CD14-positive monocyte (primary cell): ENCODE measurements at regions not wholly inside any gene's neighbourhood (a gene's known extent, or its start where the extent isn't known, plus 50 kb on each side); places are given as distances from the start of the nearest gene placed in this dataset.

Experiments
- DNase-seq, 3 donors: peaks; one replicate each; pipeline ENCODE4 v3.0.0-alpha.2; 2011 to 2022
- H2AFZ ChIP-seq: 2 replicates; pipeline ENCODE4 v1.6.0; 2012; ENCODE audit warnings: mild to moderate bottlenecking, low read depth, low read length, inconsistent platforms; ENCODE audit not compliant: insufficient read depth, poor library complexity, severe bottlenecking
- H3K27ac ChIP-seq, 2 donors: 1 replicate in 1 of 2; 2 replicates in 1 of 2; pipeline ENCODE4 v1.5.1; 2012 to 2013; ENCODE audit warnings: low read length in 2 of 2, control low read depth in 1 of 2, inconsistent platforms in 1 of 2, low read depth in 1 of 2, mild to moderate bottlenecking in 1 of 2
- H3K27me3 ChIP-seq, 2 donors: one replicate each; pipeline versions ENCODE4 v1.6.0 to v1.6.1; 2011 to 2013; ENCODE audit warnings: low read length in 2 of 2; ENCODE audit not compliant: control insufficient read depth in 2 of 2, insufficient read depth in 2 of 2
- H3K36me3 ChIP-seq, 2 donors: replicated peaks in 1 of 2; 1 replicate in 1 of 2; 2 replicates in 1 of 2; pipeline versions ENCODE4 v1.5.1 to v1.6.1; 2012 to 2013; ENCODE audit warnings: low read length in 2 of 2, control low read depth in 1 of 2, inconsistent platforms in 1 of 2, mild to moderate bottlenecking in 1 of 2; ENCODE audit not compliant: insufficient read depth in 2 of 2, control insufficient read depth in 1 of 2
- H3K4me1 ChIP-seq, 2 donors: 1 replicate in 1 of 2; 2 replicates in 1 of 2; pipeline versions ENCODE4 v1.5.1 to v1.6.1; 2012 to 2013; ENCODE audit warnings: low read length in 2 of 2, control low read depth in 1 of 2, inconsistent platforms in 1 of 2, mild to moderate bottlenecking in 1 of 2, moderate library complexity in 1 of 2; ENCODE audit not compliant: insufficient read depth in 2 of 2, control insufficient read depth in 1 of 2
- H3K4me2 ChIP-seq: replicated peaks from 2 replicates; pipeline ENCODE3; 2012; ENCODE audit warnings: low read length, moderate library complexity, mild to moderate bottlenecking; ENCODE audit not compliant: poor library complexity, severe bottlenecking; ENCODE audit errors: extremely low read depth
- H3K4me3 ChIP-seq, 3 experiments: fragments of 200-600 bp in 1 of 3; sonication (generic) in 1 of 3; replicated peaks in 1 of 3; 1 replicate in 2 of 3; 2 replicates in 1 of 3; pipeline ENCODE4 v1.5.1; 2011 to 2013; ENCODE audit warnings: low read length in 3 of 3, mild to moderate bottlenecking in 3 of 3, control low read depth in 2 of 3, low read depth in 2 of 3, inconsistent platforms in 1 of 3, moderate library complexity in 1 of 3
- H3K79me2 ChIP-seq: 2 replicates; pipeline ENCODE4 v1.6.0; 2012; ENCODE audit warnings: mild to moderate bottlenecking, control low read depth, inconsistent platforms, low read length, moderate library complexity; ENCODE audit not compliant: insufficient read depth
- H3K9ac ChIP-seq: 2 replicates; pipeline ENCODE4 v1.6.0; 2017; ENCODE audit warnings: low read length, mild to moderate bottlenecking; ENCODE audit not compliant: insufficient read depth, poor library complexity, severe bottlenecking
- H3K9me3 ChIP-seq, 2 donors: replicated peaks in 1 of 2; 1 replicate in 1 of 2; 2 replicates in 1 of 2; pipeline versions ENCODE4 v1.5.1 to v1.6.1; 2012 to 2013; ENCODE audit warnings: low read length in 2 of 2, control low read depth in 1 of 2; ENCODE audit not compliant: control insufficient read depth in 1 of 2, insufficient read depth in 1 of 2
- H4K20me1 ChIP-seq: 2 replicates; pipeline ENCODE4 v1.6.0; 2012; ENCODE audit warnings: mild to moderate bottlenecking, low read length, control low read depth, moderate library complexity; ENCODE audit not compliant: insufficient read depth
- H3K27ac Mint-ChIP-seq, 7 donors: one replicate each; pipeline ENCODE4 v1.8.0; 2020; ENCODE audit warnings: mild to moderate bottlenecking in 7 of 7, mixed read lengths in 7 of 7, moderate library complexity in 6 of 7, inconsistent platforms in 2 of 7
- H3K27me3 Mint-ChIP-seq, 3 donors: one replicate each; pipeline ENCODE4 v1.8.0; 2021 to 2022; ENCODE audit warnings: low read depth in 3 of 3, mild to moderate bottlenecking in 3 of 3, mixed read lengths in 3 of 3, moderate library complexity in 3 of 3, inconsistent platforms in 1 of 3
- H3K36me3 Mint-ChIP-seq, 2 donors: one replicate each; pipeline ENCODE4 v1.8.0; 2020; ENCODE audit warnings: mixed read lengths in 2 of 2, inconsistent platforms in 1 of 2, mild to moderate bottlenecking in 1 of 2
- H3K4me1 Mint-ChIP-seq: one replicate; pipeline ENCODE4 v1.8.0; 2020; ENCODE audit warnings: mild to moderate bottlenecking, mixed read lengths
- H3K4me3 Mint-ChIP-seq, 2 donors: one replicate each; pipeline ENCODE4 v1.8.0; 2020; ENCODE audit warnings: mild to moderate bottlenecking in 2 of 2, mixed read lengths in 2 of 2, moderate library complexity in 1 of 2
- H3K9me3 Mint-ChIP-seq, 7 donors: one replicate each; pipeline ENCODE4 v1.8.0; 2020 to 2022; ENCODE audit warnings: mixed read lengths in 7 of 7, mild to moderate bottlenecking in 6 of 7, moderate library complexity in 6 of 7, inconsistent platforms in 2 of 7
- WGBS: methylation state at CpG from one replicate; pipeline ENCODE4 v1.1.5; 2013; ENCODE audit warnings: missing lambda C conversion rate; ENCODE audit not compliant: insufficient coverage; 5-methylcytosine and 5-hydroxymethylcytosine counted together
- intact Hi-C, 2 donors: fragments of 100-400 bp; cut with micrococcal nuclease; formaldehyde crosslinking; loops; one replicate each; pipeline versions ENCODE4 v1.15.0 to v1.15.1; 2023
- TF ChIP-seq, protein P1 (sequence below): fragments of 200-600 bp; IDR thresholded peaks from one replicate; pipeline ENCODE4 v1.8.0; 2022; ENCODE audit warnings: antibody characterized with exemption, mild to moderate bottlenecking

DNA sequence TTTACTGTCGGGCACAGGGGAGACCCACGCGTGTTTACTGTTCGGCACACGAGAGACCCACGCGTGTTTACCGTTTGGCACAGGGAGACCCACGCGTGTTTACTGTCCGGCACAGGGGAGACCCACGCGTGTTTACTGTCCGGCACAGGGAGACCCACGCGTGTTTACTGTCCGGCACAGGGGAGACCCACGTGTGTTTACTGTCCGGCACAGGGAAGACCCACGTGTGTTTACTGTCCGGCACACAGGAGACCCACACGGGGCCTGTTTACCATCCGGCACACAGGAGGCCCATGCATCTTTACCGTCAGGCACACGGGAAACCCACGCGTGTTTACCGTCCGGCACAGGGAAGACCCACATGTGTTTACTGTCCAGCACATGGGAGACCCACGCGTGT is 525.1 kb downstream of the BRD1 start:
- Mint-ChIP-seq H3K9me3 (peaks cover 0 to 2% (median 0%) of the 10 kb centered on the region in 7 donors), H3K27me3 (peaks cover 2 to 7% (median 3%) of the 10 kb centered on the region in 3 donors), H3K27ac (no peak overlapping the region), H3K36me3 (no peaks in the 10 kb centered on the region), H3K4me1 (no peaks in the 10 kb centered on the region), H3K4me3 (no peak overlapping the region)
- no peak for DNase-seq
- Histone ChIP-seq H4K20me1 (no peaks in the 10 kb centered on the region), H3K27me3 (no peaks in the 10 kb centered on the region), H3K4me1 (no peaks in the 10 kb centered on the region), H3K9ac (no peak overlapping the region), H3K4me3 (no peak overlapping the region), H3K9me3 (no peaks in the 10 kb centered on the region), H2AFZ (no peak overlapping the region), H3K79me2 (no peaks in the 10 kb centered on the region), H3K27ac (no peak overlapping the region), H3K36me3 (no peaks in the 10 kb centered on the region), H3K4me2 (no peak overlapping the region)
- TF ChIP-seq, protein P1, sequence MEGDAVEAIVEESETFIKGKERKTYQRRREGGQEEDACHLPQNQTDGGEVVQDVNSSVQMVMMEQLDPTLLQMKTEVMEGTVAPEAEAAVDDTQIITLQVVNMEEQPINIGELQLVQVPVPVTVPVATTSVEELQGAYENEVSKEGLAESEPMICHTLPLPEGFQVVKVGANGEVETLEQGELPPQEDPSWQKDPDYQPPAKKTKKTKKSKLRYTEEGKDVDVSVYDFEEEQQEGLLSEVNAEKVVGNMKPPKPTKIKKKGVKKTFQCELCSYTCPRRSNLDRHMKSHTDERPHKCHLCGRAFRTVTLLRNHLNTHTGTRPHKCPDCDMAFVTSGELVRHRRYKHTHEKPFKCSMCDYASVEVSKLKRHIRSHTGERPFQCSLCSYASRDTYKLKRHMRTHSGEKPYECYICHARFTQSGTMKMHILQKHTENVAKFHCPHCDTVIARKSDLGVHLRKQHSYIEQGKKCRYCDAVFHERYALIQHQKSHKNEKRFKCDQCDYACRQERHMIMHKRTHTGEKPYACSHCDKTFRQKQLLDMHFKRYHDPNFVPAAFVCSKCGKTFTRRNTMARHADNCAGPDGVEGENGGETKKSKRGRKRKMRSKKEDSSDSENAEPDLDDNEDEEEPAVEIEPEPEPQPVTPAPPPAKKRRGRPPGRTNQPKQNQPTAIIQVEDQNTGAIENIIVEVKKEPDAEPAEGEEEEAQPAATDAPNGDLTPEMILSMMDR, result no peak
- intact Hi-C loops, result no loop called here
- WGBS, result 93% methylated on average over 31 of the region's 31 CpGs

DNA sequence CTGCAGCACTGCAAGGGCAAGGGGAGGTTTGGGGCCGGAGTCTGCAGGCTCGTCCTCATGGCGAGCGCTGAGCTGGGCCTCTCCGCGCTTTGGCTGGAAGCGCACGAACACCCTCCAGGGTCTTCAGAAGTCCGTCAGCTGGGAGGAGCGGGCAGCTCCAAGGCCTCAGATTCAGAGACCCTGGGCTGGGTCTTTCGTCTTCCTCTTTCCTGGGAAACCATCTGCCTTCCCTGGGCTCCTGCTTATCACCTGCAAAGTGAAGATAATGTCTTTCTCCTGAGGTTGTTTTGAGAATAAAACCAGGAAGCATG is 525.6 kb downstream of the BRD1 start:
- Mint-ChIP-seq H3K27ac (no peak overlapping the region), H3K36me3 (no peaks in the 10 kb centered on the region), H3K4me1 (no peaks in the 10 kb centered on the region), H3K9me3 (peaks cover 0 to 3% (median 1%) of the 10 kb centered on the region in 7 donors), H3K4me3 (no peak overlapping the region), H3K27me3 (peaks cover 2 to 7% (median 4%) of the 10 kb centered on the region in 3 donors)
- Histone ChIP-seq H4K20me1 (no peaks in the 10 kb centered on the region), H3K36me3 (no peaks in the 10 kb centered on the region), H3K9ac (no peak overlapping the region), H2AFZ (no peak overlapping the region), H3K4me2 (no peak overlapping the region), H3K9me3 (no peaks in the 10 kb centered on the region), H3K4me3 (no peak overlapping the region), H3K27ac (no peak overlapping the region), H3K27me3 (no peaks in the 10 kb centered on the region), H3K4me1 (no peaks in the 10 kb centered on the region), H3K79me2 (no peaks in the 10 kb centered on the region)
- TF ChIP-seq, protein P1, result no peak
- intact Hi-C loops, result no loop called here
- no peak for DNase-seq
- 97% methylated on average over 10 of the region's 11 CpGs for WGBS
